LNCAP (cell line): ENCODE measurements at regions not wholly inside any gene's neighbourhood (a gene's known extent, or its start where the extent isn't known, plus 50 kb on each side); places are given as distances from the start of the nearest gene placed in this dataset.

ENCODE experiments used
- CTCF ChIP-seq: fragments of 450-650 bp; IDR thresholded peaks from 2 replicates; pipeline ENCODE4 v1.5.1; 2017; ENCODE audit warnings: mild to moderate bottlenecking

DNA sequence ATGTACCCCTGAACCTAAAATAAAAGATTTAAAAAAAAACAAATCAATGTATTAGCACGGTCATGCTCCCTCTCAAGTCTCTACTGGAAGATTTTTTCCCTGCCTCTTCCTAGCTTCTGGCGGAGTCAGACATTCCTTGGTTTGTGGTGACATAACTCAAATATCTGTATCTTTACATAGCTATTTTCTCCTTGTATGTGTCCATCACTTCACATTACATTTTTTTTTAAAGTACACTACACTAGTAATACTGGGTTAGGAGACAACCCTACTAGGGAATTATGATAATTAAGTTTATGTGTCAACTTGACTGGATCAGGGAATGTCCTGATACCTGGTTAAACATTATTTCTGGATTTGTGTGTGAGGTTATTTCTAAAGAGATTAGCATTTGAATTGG is 1197.9 kb downstream of the TECRL start:
- TF ChIP-seq CTCF = no peak

- TF ChIP-seq CTCF = no peak
These were observed 1237.9 kb downstream of the TECRL start for GRCh38 chr4:63171341-63171740.

DNA sequence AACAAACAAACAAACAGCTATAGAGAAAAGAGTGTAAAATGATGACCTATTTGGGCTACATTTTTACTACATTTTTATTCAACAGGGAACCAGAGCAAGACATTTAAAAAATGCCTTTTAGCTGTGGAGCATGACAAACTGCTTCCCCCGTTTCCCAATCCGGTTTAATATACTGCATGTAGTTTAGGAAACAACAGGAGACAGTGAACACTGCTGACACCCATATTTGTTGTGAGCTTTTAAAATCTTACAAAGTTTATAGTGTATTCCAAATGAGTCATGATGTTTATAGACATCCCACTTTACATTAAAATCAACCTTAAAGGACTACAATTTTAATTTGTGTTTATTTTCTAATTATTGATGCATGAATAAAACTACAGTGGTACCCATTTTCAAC is 1238.3 kb downstream of the TECRL start:
- no peak for TF ChIP-seq CTCF

DNA sequence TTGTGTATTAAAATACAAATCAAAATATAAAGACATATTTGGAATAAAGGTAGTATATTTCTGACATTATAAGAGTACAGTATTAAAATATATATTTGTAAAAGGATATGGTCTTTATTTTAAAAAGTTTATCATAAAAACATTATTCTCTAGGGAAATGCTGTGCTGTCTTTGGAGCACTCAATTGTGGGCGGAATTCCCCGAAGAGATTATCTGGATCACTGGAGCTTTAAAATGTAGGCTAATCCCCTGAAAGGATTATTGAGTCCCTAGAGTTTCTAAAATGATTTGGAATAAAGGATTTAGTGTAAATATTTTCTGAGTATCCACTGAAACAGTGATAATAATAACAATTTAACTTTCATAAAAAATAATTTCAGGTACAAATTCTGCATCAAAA is 1239.4 kb downstream of the TECRL start:
- TF ChIP-seq CTCF = no peak

DNA sequence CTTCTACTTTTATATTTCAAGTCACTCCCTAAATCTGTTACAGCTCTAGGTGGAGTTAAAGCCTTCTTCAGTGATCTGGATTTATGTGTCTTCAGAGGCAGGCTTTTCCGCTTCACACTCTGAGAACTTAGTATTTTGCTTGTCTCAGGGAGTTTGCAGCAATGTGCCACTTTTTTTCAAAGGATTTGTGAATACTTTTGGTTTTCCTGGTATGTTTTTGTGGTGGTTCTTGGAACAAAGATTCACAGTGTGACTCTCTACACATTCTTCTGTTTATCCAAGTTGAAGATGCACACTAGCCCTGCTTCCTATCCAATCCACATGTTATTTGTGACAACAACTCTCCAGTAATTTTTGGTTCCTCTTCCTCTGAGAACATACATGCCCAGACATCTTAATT is 1253.7 kb downstream of the TECRL start:
- no peak for TF ChIP-seq CTCF

GRCh38 chr4:63123441-63123840 is 1285.8 kb downstream of the TECRL start:
- no peak for TF ChIP-seq CTCF

DNA sequence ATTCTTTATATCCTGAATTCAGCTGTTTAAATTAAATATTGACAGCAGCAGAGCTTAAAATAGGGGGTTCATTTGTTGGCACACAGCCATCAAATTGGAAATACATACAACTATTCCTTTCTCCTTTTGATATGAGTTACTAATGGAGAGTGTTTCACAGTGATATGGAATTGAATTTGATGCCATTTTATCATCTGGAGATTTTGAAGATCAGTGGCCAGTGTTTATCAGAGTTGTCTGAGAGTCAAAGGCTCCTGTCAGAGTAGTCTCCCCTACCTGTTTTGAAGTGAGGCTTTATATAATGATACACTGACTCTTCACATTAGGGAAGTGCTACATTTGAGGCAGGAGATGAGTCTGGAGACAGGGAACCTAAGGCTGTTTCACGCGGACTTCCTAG is 1286.3 kb downstream of the TECRL start:
- TF ChIP-seq CTCF = no peak

GRCh38 chr4:63106600-63106999 is 1302.7 kb downstream of the TECRL start:
- TF ChIP-seq CTCF = no peak
